Suprapubic skin (tissue), 4 donors: ENCODE measurements at regions not wholly inside any gene's neighbourhood (a gene's known extent, or its start where the extent isn't known, plus 50 kb on each side); places are given as distances from the start of the nearest gene placed in this dataset.
"Not testable (repeated sequence)": the region's sequence is repeated elsewhere in the genome, so short reads cannot be mapped to it uniquely, and the experiment has no call there.

Source experiments
- DNase-seq, 2 donors: peaks; one replicate each; pipeline ENCODE4 v3.0.0-alpha.2; 2019; ENCODE audit warnings: low spot score in 2 of 2
- H3K27ac ChIP-seq: fragments of 200-600 bp; sonication (generic); one replicate; pipeline ENCODE4 v1.5.1; 2019
- H3K27me3 ChIP-seq: fragments of 200-600 bp; sonication (generic); one replicate; pipeline ENCODE4 v1.5.1; 2019
- H3K36me3 ChIP-seq: fragments of 200-600 bp; sonication (generic); one replicate; pipeline ENCODE4 v1.5.1; 2019
- H3K4me1 ChIP-seq: fragments of 200-600 bp; sonication (generic); one replicate; pipeline ENCODE4 v1.5.1; 2019
- H3K4me3 ChIP-seq: fragments of 200-600 bp; sonication (generic); one replicate; pipeline ENCODE4 v1.5.1; 2019; ENCODE audit warnings: mild to moderate bottlenecking
- H3K9me3 ChIP-seq: fragments of 200-600 bp; sonication (generic); one replicate; pipeline ENCODE4 v1.5.1; 2019
- CTCF ChIP-seq, 2 donors: fragments of 200-600 bp in 1 of 2; fragments of 450-650 bp in 1 of 2; sonication (generic) in 1 of 2; IDR thresholded peaks; one replicate each; pipeline ENCODE4 v1.5.1; 2016 to 2019; ENCODE audit warnings: antibody characterized with exemption in 2 of 2, mild to moderate bottlenecking in 1 of 2, moderate library complexity in 1 of 2
- EP300 ChIP-seq: sonication (generic); formaldehyde crosslinking; IDR thresholded peaks from one replicate; pipeline ENCODE4 v1.6.1; 2017; ENCODE audit warnings: antibody characterized with exemption
- POLR2A ChIP-seq, 2 donors: fragments of 450-650 bp; IDR thresholded peaks; one replicate each; pipeline ENCODE4 v1.6.1; 2017; ENCODE audit warnings: antibody characterized with exemption in 2 of 2, mild to moderate bottlenecking in 2 of 2, moderate library complexity in 2 of 2
- POLR2AphosphoS5 ChIP-seq, 3 donors: sonication (generic); formaldehyde crosslinking; IDR thresholded peaks; one replicate each; pipeline ENCODE4 v1.6.1; 2017; ENCODE audit warnings: antibody characterized with exemption in 3 of 3
- WGBS: methylation state at CpG from one replicate; pipeline ENCODE4 v1.1.5; 2018; 5-methylcytosine and 5-hydroxymethylcytosine counted together

DNA sequence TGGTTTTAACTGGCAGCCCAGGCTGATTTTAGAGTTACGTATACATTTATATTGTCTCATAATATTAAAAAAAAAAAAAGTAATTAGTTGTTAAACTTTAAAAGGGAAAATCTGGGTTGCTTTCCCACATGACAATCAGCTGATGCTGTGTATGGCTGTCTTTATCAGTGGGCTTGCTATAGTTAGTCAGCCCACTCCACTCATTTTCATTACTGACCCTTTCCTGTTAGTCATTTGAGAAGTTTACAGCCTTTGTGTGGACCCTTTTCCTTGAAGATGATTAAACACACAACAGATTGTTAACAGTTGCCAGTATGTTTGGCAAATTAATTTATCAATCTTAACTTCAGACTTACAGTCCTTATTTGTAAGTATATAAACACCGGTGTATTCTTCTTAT lies 164.5 kb upstream of the AGR3 start:
- H3K9me3 ChIP-seq = no peaks in the 10 kb centered on the region
- H3K36me3 ChIP-seq = no peaks in the 10 kb centered on the region
- H3K4me3 ChIP-seq = no peak overlapping the region
- peaks cover 21% of the 10 kb centered on the region for H3K4me1 ChIP-seq
- WGBS = 94% methylated on average over 2 of the region's 2 CpGs
- TF ChIP-seq CTCF (IDR thresholded peaks at IDR 0.05) = no peak
- no peaks in the 10 kb centered on the region for H3K27me3 ChIP-seq
- no peak overlapping the region for H3K27ac ChIP-seq
- no peak for DNase-seq

GRCh38 chr7:17046666-17047065 lies 164.9 kb upstream of the AGR3 start:
- TF ChIP-seq EP300 (no peak), CTCF (IDR thresholded peaks at IDR 0.05) (no peak), POLR2AphosphoS5 (IDR thresholded peaks at IDR 0.05) (no peak), POLR2A (IDR thresholded peaks at IDR 0.05) (no peak)
- H3K4me3 ChIP-seq = no peak overlapping the region
- H3K27ac ChIP-seq = no peak overlapping the region
- H3K9me3 ChIP-seq = no peaks in the 10 kb centered on the region
- H3K4me1 ChIP-seq = peaks cover 17% of the 10 kb centered on the region
- no peaks in the 10 kb centered on the region for H3K36me3 ChIP-seq
- H3K27me3 ChIP-seq = no peaks in the 10 kb centered on the region
- no peak for DNase-seq
- 74% methylated on average over 6 of the region's 6 CpGs for WGBS

DNA sequence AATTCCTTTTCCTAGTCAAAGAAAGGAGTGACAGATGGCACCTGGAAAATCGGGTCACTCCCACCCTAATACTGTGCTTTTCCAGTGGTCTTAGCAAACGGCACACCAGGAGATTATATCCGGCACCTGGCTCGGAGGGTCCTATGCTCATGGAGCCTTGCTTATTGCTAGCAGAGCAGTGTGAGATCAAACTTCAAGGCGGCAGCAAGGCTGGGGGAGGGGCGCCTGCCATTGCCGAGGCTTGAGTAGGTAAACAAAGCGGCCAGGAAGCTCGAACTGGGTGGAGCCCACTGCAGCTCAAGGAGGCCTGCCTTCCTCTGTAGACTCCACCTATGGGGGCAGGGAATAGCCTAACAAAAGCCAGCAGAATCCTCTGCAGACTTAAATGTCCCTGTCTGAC lies 171.4 kb upstream of the AGR3 start:
- H3K27me3 ChIP-seq, DNase-seq, H3K9me3 ChIP-seq, H3K4me1 ChIP-seq, H3K27ac ChIP-seq, H3K4me3 ChIP-seq, H3K36me3 ChIP-seq: not testable (repeated sequence)
- WGBS = 88% methylated on average over 9 of the region's 9 CpGs

- Histone ChIP-seq H3K27me3 (no peaks in the 10 kb centered on the region), H3K4me3 (no peak overlapping the region), H3K36me3 (no peaks in the 10 kb centered on the region), H3K27ac (no peak overlapping the region), H3K4me1 (no peaks in the 10 kb centered on the region), H3K9me3 (no peaks in the 10 kb centered on the region)
- TF ChIP-seq CTCF (IDR thresholded peaks at IDR 0.05) (no peak), POLR2AphosphoS5 (IDR thresholded peaks at IDR 0.05) (no peak), POLR2A (IDR thresholded peaks at IDR 0.05) (no peak), EP300 (no peak)
- no peak for DNase-seq
- 86% methylated on average over 3 of the region's 3 CpGs for WGBS
Measured at GRCh38 chr7:17054206-17054605, 172.4 kb upstream of the AGR3 start.

DNA sequence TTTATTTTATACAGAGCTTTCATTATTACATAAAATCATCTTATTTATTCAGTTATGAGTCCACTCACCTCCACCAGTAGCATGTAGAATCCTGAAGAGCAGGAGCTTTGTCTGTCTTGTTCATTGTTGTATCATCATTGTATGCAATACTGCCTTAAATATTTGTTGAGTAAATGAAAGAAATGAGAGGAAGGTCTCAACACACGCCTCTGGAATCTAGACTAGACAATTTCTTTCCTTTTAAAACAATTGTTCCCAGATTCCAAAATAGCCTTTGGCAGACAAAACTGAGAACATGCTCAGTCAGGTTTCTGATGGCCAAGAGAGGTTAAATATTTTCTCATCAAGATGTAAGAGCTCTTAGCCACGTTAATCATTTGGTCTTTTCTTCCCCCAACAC lies 173.1 kb upstream of the AGR3 start:
- TF ChIP-seq EP300 = no peak
- no peak for TF ChIP-seq POLR2A (IDR thresholded peaks at IDR 0.05)
- no peak for TF ChIP-seq POLR2AphosphoS5 (IDR thresholded peaks at IDR 0.05)
- TF ChIP-seq CTCF (IDR thresholded peaks at IDR 0.05) = no peak

DNA sequence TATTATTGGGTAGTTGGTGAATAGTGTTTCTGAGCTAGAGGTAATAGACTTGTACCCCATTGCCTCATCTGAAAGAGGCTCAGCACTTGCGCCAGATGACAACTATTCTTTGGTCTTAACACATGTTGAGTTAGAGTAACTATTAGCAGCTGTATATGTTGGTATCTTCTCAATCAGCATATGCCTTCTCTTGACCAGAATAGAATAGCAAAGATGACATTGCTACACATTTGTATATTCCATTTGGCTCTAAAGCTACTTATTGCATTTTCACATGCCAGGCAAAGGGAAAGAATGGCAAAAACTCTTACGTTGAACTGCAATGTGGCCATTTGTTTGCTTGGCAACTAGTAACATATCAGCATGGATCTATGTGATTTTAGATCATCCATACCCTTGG lies 173.8 kb upstream of the AGR3 start:
- no peaks in the 10 kb centered on the region for H3K27me3 ChIP-seq
- no peaks in the 10 kb centered on the region for H3K36me3 ChIP-seq
- TF ChIP-seq EP300 = no peak
- TF ChIP-seq CTCF (IDR thresholded peaks at IDR 0.05) = no peak
- TF ChIP-seq POLR2A (IDR thresholded peaks at IDR 0.05) = no peak
- no peak for TF ChIP-seq POLR2AphosphoS5 (IDR thresholded peaks at IDR 0.05)
- no peaks in the 10 kb centered on the region for H3K4me1 ChIP-seq
- no peak overlapping the region for H3K27ac ChIP-seq
- WGBS = 89% methylated on average over 2 of the region's 2 CpGs
- H3K4me3 ChIP-seq = no peak overlapping the region
- H3K9me3 ChIP-seq = no peaks in the 10 kb centered on the region
- no peak for DNase-seq

More for the DNA sequence above, 173.1 kb upstream of the AGR3 start:
- Histone ChIP-seq H3K36me3 (no peaks in the 10 kb centered on the region), H3K4me3 (no peak overlapping the region), H3K4me1 (no peaks in the 10 kb centered on the region), H3K27ac (no peak overlapping the region), H3K9me3 (no peaks in the 10 kb centered on the region), H3K27me3 (no peaks in the 10 kb centered on the region)
- 57% methylated on average over 2 of the region's 2 CpGs for WGBS
- no peak for DNase-seq
